Gastroesophageal sphincter (tissue), 4 donors: ENCODE measurements at regions not wholly inside any gene's neighbourhood (a gene's known extent, or its start where the extent isn't known, plus 50 kb on each side); places are given as distances from the start of the nearest gene placed in this dataset.

Experiments
- ATAC-seq: fragments of 150-250 bp; one replicate; pipeline ENCODE4 v1.9.1; 2016; ENCODE audit warnings: mild to moderate bottlenecking, moderate library complexity
- H3K27ac ChIP-seq, 4 donors: fragments of 200-600 bp; sonication (generic) in 3 of 4; 1 replicate in 3 of 4; 2 replicates in 1 of 4; pipeline ENCODE4 v1.5.1; 2016 to 2019
- H3K27me3 ChIP-seq: fragments of 200-600 bp; sonication (generic); one replicate; pipeline ENCODE4 v1.5.1; 2019
- H3K36me3 ChIP-seq, 2 donors: fragments of 200-600 bp; sonication (generic); one replicate each; pipeline ENCODE4 v1.5.1; 2019; ENCODE audit warnings: control low read depth in 1 of 2
- H3K4me1 ChIP-seq, 3 donors: fragments of 200-600 bp; sonication (generic); 1 replicate in 2 of 3; 2 replicates in 1 of 3; pipeline ENCODE4 v1.5.1; 2016 to 2019; ENCODE audit warnings: control low read depth in 2 of 3
- H3K4me3 ChIP-seq, 2 donors: fragments of 200-600 bp; sonication (generic); one replicate each; pipeline ENCODE4 v1.5.1; 2019; ENCODE audit warnings: mild to moderate bottlenecking in 1 of 2, moderate library complexity in 1 of 2
- H3K9me3 ChIP-seq, 3 donors: fragments of 200-600 bp; sonication (generic); one replicate each; pipeline ENCODE4 v1.5.1; 2017 to 2019; ENCODE audit warnings: control low read depth in 2 of 3
- EP300 ChIP-seq: sonication (generic); formaldehyde crosslinking; IDR thresholded peaks from one replicate; pipeline ENCODE4 v1.6.1; 2017; ENCODE audit warnings: antibody characterized with exemption, mild to moderate bottlenecking
- POLR2A ChIP-seq, 2 donors: fragments of 450-650 bp; IDR thresholded peaks; one replicate each; pipeline ENCODE4 v1.6.1; 2017; ENCODE audit warnings: antibody characterized with exemption in 2 of 2, mild to moderate bottlenecking in 2 of 2, moderate library complexity in 1 of 2
- POLR2AphosphoS5 ChIP-seq: sonication (generic); formaldehyde crosslinking; IDR thresholded peaks from one replicate; pipeline ENCODE4 v1.6.1; 2017; ENCODE audit warnings: antibody characterized with exemption
- WGBS, 2 donors: methylation state at CpG; one replicate each; pipeline ENCODE4 v1.1.5; 2018; ENCODE audit warnings: low coverage in 1 of 2; 5-methylcytosine and 5-hydroxymethylcytosine counted together
- TF ChIP-seq, protein P1 (sequence below), 4 experiments: fragments of 200-600 bp in 2 of 4; fragments of 450-650 bp in 2 of 4; sonication (generic) in 1 of 4; IDR thresholded peaks; one replicate each; pipeline ENCODE4 v1.5.1; 2017 to 2019; ENCODE audit warnings: antibody characterized with exemption in 4 of 4, mild to moderate bottlenecking in 2 of 4, moderate library complexity in 2 of 4

- Histone ChIP-seq H3K27ac (no peak overlapping the region), H3K36me3 (no peaks in the 10 kb centered on the region), H3K4me3 (no peak overlapping the region), H3K27me3 (peaks cover 9% of the 10 kb centered on the region), H3K4me1 (no peaks in the 10 kb centered on the region), H3K9me3 (no peaks in the 10 kb centered on the region)
- TF ChIP-seq, protein P1, sequence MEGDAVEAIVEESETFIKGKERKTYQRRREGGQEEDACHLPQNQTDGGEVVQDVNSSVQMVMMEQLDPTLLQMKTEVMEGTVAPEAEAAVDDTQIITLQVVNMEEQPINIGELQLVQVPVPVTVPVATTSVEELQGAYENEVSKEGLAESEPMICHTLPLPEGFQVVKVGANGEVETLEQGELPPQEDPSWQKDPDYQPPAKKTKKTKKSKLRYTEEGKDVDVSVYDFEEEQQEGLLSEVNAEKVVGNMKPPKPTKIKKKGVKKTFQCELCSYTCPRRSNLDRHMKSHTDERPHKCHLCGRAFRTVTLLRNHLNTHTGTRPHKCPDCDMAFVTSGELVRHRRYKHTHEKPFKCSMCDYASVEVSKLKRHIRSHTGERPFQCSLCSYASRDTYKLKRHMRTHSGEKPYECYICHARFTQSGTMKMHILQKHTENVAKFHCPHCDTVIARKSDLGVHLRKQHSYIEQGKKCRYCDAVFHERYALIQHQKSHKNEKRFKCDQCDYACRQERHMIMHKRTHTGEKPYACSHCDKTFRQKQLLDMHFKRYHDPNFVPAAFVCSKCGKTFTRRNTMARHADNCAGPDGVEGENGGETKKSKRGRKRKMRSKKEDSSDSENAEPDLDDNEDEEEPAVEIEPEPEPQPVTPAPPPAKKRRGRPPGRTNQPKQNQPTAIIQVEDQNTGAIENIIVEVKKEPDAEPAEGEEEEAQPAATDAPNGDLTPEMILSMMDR (IDR thresholded peaks at IDR 0.05), result no peak
- TF ChIP-seq EP300, result no peak
- TF ChIP-seq POLR2A (IDR thresholded peaks at IDR 0.05), result no peak
- TF ChIP-seq POLR2AphosphoS5, result no peak
- no peak for ATAC-seq
Measured at GRCh38 chr5:38207343-38207742, 51.0 kb upstream of the EGFLAM start.

DNA sequence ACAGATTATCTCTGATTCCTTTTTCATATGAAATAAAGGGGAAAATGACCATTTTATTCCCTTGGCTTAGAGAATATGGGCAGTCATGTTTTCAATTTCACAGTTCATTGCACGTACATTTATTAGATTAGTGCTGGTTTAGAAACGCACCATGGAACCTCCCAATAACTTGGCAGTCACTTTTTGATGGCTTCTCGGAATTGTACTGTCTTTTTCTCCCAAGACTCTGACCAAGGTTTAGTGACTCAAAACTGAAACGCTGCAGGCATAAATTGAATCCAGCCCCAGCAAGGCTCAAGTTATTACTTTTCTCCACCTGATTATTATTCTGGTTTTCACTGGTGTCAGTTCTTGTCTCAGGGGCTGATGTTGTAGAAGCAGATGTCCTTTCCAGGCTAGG lies 55.6 kb upstream of the EGFLAM start:
- WGBS, 2 donors, result 82% methylated on average over 4 of the region's 4 CpGs; no CpG with 5 or more reads in 1 of the 2 donors

DNA sequence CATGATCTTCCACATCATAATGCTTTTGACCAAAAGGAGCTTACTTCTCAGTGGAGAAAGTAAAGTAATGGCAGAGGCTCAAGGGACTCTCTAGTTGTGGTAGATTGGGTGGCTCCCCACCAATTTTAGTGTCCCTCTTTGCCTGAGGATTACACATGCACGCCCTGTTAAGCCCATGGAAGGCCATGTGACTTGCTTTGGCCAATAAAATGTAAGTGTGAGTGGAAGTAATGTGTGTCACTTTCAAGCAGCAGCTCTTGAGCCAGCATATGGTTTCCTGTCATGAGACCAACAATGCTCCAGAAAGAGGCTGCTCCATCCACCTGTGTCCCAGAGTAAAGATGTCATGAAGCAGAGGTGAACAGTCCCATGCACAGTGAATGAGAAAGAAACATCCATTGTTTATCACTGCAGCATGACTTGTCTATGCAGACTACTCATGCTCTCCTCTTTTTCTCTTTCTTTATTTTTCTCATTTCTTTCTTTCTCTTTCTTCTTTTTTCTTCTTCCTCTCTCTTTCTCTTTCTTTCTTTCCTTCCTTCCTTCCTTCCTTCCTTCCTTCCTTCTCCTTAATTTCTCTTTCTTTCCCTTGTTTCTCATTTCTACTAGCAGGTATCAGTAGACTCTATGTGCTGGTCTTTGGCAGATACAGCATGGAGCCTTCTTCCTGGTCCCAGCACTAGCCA lies 57.3 kb upstream of the EGFLAM start:
- ATAC-seq, result no peak
- WGBS, 2 donors, result 80 to 100% methylated on average over 1 of the region's 1 CpG
- no peaks in the 10 kb centered on the region for H3K36me3 ChIP-seq
- peaks cover 9% of the 10 kb centered on the region for H3K27me3 ChIP-seq
- no peaks in the 10 kb centered on the region for H3K4me1 ChIP-seq
- no peaks in the 10 kb centered on the region for H3K9me3 ChIP-seq
- no peak overlapping the region for H3K27ac ChIP-seq
- no peak for TF ChIP-seq POLR2AphosphoS5
- H3K4me3 ChIP-seq, result no peak overlapping the region

More for the DNA sequence above, 55.6 kb upstream of the EGFLAM start:
- TF ChIP-seq, protein P1 (IDR thresholded peaks at IDR 0.05), result no peak
- no peak for TF ChIP-seq POLR2A (IDR thresholded peaks at IDR 0.05)
- no peak for TF ChIP-seq POLR2AphosphoS5
- TF ChIP-seq EP300, result no peak
- no peaks in the 10 kb centered on the region for H3K36me3 ChIP-seq
- H3K9me3 ChIP-seq, result no peaks in the 10 kb centered on the region
- H3K4me1 ChIP-seq, result no peaks in the 10 kb centered on the region
- H3K27ac ChIP-seq, result no peak overlapping the region
- no peak for ATAC-seq
- no peak overlapping the region for H3K4me3 ChIP-seq
- peaks cover 9% of the 10 kb centered on the region for H3K27me3 ChIP-seq

GRCh38 chr5:38197118-38197517 lies 61.2 kb upstream of the EGFLAM start:
- no peak overlapping the region for H3K27ac ChIP-seq
- no peak overlapping the region for H3K4me3 ChIP-seq
- peaks cover 4% of the 10 kb centered on the region for H3K27me3 ChIP-seq
- 100% methylated on average over 3 of the region's 3 CpGs; no CpG with 5 or more reads in 1 of the 2 donors for WGBS, 2 donors
- TF ChIP-seq, protein P1 (IDR thresholded peaks at IDR 0.05), result no peak
- TF ChIP-seq POLR2AphosphoS5, result no peak
- TF ChIP-seq POLR2A (IDR thresholded peaks at IDR 0.05), result no peak
- no peak for TF ChIP-seq EP300
- no peaks in the 10 kb centered on the region for H3K36me3 ChIP-seq
- H3K4me1 ChIP-seq, result peaks cover 0 to 6% (median 0%) of the 10 kb centered on the region in 3 donors
- H3K9me3 ChIP-seq, result no peaks in the 10 kb centered on the region
- no peak for ATAC-seq

- peak; percentile 65 for ATAC-seq
- 20 to 35% methylated on average over 8 to 11 of the region's 13 CpGs for WGBS, 2 donors
- Histone ChIP-seq H3K27me3 (peaks cover 4% of the 10 kb centered on the region), H3K4me3 (no peak overlapping the region), H3K36me3 (no peaks in the 10 kb centered on the region), H3K27ac (no peak overlapping the region), H3K9me3 (no peaks in the 10 kb centered on the region), H3K4me1 (peaks cover 0 to 6% (median 0%) of the 10 kb centered on the region in 3 donors)
- TF ChIP-seq EP300 (no peak), POLR2AphosphoS5 (no peak), POLR2A (IDR thresholded peaks at IDR 0.05) (no peak)
- TF ChIP-seq, protein P1 (IDR thresholded peaks at IDR 0.05), result peak; percentile 87 to 92 (median 90)
Measured at GRCh38 chr5:38193015-38193581, 65.3 kb upstream of the EGFLAM start.
